ENCODE measurements at regions not wholly inside any gene's neighbourhood (a gene's known extent, or its start where the extent isn't known, plus 50 kb on each side); places are given as distances from the start of the nearest gene placed in this dataset.
"Not testable (repeated sequence)": the region's sequence is repeated elsewhere in the genome, so short reads cannot be mapped to it uniquely, and the experiment has no call there.

GRCh38 chr6:92708945-92709344, 710.4 kb downstream of the EPHA7 start:
- DNase-seq, result no peak

GRCh38 chr6:92708270-92708669, 711.1 kb downstream of the EPHA7 start:
- no peak for DNase-seq

DNA sequence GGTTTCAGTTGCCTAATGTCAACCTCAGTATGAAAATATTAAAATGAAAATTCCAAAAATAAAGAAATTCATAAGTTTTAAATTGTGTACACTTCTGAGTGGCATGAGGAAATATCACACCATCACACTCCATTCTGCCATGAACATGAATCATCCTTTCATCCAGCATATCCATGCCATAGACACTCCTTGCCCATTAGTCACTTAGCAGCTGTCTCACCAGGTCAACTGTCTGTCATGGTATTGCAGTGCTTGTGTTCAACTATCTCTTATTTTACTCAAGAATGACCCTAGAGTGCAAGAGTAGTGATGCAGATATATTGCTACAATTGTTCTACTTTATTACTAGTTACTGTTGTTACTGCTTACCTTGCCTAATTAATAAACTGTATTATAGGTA, 712.4 kb downstream of the EPHA7 start:
- DNase-seq, result no peak

DNA sequence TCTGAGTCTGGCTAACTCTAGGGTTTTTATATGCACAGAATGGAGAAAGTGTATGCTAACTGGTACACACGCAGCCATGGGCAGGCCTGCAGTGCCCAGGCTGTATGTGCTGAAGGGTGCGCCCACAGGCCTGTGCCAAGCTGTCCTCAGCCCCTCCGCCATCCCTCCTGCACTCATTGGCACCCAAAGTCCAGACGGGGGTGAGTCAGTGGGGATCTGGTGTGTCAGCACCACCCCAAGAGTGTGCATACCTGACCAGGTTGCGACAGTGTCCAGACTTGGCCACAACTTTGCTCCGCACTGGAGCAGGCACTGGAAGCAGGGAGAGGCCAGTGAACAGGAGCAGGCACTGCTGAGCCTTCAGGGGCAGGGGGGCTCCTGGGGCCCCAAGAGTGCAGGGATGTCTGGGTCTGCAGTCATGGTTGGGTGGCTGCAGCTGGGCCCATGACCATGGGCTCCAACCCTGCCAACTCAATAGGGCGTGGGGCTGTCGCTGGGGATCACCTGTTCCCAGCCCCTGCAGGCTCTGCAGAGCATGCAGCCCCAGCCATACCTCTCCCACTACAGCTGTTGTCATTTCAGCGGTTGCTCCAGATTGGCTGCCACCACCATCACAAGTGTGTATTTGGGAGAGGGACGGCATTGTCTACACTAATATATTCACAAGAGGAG, 717.8 kb downstream of the EPHA7 start:
- DNase-seq, result no peak

DNA sequence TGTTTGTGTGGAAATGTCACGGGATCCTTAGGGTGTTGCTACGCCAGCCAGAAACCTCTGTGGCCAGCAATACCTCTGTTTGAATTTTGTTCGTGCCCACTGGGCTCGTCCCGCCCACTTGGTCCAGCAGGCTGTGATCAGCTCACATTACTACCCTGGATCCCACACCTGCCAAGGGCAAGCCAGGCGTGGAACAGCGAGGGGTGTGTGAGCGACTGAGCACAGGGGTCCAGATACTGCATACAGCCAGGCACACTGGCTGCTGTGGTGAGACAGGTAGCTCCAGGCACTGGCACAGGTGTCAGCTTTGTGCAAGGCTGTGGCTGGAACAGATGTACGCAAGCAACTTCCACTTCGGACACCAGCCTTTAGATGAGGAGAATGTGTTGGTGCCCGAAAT, 718.9 kb downstream of the EPHA7 start:
- no peak for DNase-seq

GRCh38 chr6:92690997-92691599, 728.3 kb downstream of the EPHA7 start:
- DNase-seq, result no peak

- DNase-seq, result no peak
Measured at GRCh38 chr6:92688342-92688741, 731.0 kb downstream of the EPHA7 start.

- DNase-seq, result no peak
Measured at GRCh38 chr6:92687278-92687677, 732.1 kb downstream of the EPHA7 start.

DNA sequence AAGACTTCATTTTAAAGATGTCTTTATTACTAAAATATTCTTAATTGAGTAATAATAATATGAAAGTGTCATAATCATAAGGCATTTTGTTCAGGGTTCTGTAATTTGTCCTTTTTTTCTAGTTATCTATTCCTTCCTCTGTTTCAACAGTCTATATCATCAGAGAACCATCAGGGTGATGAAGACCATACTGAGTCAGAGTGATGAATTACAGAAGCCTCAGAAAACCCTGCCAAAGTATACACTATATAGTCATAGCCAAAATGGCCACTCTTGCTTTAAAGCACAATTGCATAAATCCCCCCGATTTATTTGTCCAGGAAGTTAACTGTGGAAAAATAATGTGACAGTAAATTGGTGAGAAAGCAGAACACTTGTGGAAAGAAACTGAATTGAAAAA, 735.0 kb downstream of the EPHA7 start:
- no peak for DNase-seq

DNA sequence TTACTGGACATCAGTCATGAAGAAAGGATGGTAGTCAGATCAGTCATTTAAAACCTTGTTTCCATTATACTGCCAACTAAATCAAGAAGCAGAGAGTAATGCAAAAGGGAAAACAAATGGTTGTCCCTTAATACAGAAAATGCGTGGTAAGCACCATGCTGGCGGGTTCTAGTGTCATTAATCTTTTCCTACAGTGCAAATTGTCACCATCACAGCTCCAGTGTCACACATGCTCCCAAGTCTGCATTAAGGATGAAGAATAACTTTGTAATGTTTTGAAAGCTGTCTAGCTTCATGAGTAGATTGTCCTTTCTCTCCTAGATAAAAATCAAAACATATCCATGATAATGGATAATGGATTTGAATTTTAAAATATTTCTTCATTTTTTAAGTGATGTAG, 735.6 kb downstream of the EPHA7 start:
- no peak for DNase-seq

- DNase-seq, result no peak
Measured at GRCh38 chr6:92682516-92683398, 736.6 kb downstream of the EPHA7 start.

GRCh38 chr6:92681401-92681800, 738.0 kb downstream of the EPHA7 start:
- DNase-seq, result no peak

- not testable (repeated sequence) for DNase-seq
Measured at GRCh38 chr6:92671462-92671861, 747.9 kb downstream of the EPHA7 start.

- DNase-seq, result no peak
Measured at GRCh38 chr6:92667843-92668242, 751.5 kb downstream of the EPHA7 start.

- no peak for DNase-seq
Measured at GRCh38 chr6:92648364-92649086, 770.8 kb downstream of the EPHA7 start.

DNA sequence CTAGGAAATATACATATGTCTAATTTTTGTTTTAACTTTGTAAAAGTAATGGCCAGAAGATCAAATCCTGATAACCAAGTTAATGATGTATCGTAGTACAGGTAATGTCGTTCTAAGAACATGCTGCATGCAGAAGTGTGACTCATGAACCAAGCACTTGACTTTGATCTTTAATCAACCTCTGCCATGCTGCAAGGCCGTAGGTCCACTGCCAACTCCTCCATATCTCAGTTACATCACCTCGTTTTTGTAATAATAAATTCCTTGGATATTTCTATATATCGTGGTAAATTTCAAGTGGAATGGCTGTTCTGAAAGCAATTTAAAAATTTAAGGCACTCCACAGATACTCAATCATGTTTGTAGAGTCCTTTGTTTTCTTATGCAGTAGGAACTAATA, 771.7 kb downstream of the EPHA7 start:
- DNase-seq, result no peak

DNA sequence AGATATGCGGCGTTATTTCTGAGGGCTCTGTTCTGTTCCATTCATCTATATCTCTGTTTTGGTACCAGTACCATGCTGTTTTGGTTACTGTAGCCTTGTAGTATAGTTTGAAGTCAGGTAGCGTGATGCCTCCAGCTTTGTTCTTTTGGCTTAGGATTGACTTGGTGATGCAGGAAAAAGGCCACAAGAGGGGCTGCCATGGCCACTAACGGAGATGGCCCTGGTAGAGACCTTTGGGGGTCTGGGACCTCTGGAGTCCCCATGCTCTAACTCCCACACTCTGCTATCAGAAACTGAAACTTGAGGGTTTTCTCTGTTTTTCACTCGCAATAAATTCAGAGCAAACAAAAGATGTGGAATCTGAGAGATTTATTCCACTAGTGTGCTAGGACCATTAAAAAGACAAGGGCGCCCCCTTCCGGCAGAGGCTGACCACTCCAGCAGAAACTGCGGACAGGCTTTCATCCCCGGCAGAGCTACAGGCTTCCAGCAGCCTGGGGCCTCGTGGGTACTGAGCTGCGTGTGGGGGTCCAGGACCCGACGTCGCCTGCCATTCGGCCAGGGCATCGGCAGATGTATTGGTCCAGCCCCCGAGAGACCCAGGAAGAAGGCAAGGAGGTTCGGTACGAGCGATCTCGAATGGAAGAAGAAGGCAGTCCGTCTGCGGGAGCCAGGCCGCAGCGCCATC, 775.1 kb downstream of the EPHA7 start:
- not testable (repeated sequence) for DNase-seq

- DNase-seq, result no peak
Measured at GRCh38 chr6:92635553-92636153, 783.7 kb downstream of the EPHA7 start.

- no peak for DNase-seq
Measured at GRCh38 chr6:92634561-92634960, 784.8 kb downstream of the EPHA7 start.

DNA sequence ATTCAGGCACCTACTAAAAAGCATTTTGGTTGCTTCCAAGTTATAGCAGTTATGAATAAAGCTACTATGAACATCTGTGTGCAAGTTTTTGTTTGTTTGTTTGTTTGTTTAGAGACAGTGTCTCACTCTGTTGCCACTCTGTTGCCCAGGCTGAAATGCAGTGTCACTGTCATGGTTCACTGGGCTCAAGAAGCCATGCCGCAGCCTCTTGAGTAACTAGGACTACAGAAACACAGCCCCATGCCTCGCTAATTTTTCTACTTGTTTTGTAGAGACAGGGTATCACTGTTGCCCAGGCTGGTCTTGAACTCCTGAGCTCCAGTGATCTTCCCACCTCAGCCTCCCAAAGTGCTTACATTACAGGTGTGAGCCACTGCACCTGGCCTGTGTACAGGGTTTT, 795.9 kb downstream of the EPHA7 start:
- no peak for DNase-seq

GRCh38 chr6:92617721-92618120, 801.6 kb downstream of the EPHA7 start:
- DNase-seq, result no peak

DNA sequence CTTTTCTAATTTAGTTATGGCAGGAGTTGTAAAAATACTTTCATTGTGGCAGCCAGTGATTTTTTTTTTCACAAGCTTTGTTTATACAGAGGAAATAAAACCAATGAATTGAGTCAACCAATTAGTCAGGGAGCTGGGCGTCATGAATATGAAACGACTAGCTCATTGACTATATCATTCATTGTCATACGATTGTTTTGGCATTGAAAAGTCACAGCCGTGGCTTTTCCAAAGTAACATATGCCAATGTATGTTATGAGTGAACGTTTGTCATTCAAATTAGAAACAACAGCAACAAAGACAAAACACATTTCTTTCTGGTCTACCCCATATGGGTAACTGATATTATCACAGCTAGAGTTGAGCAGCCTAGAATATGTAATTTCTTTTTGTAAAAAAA, 810.6 kb downstream of the EPHA7 start:
- DNase-seq, result no peak

Data from activated naive CD4-positive, alpha-beta T cell treated with anti-CD3 and anti-CD28 coated beads, Interleukin-2, amount 50 U/mL, for 16 hours (primary cell).